LNCaP clone FGC (cell line): ENCODE measurements at regions not wholly inside any gene's neighbourhood (a gene's known extent, or its start where the extent isn't known, plus 50 kb on each side); places are given as distances from the start of the nearest gene placed in this dataset.
"Not testable (repeated sequence)": the region's sequence is repeated elsewhere in the genome, so short reads cannot be mapped to it uniquely, and the experiment has no call there.

ENCODE experiments used
- DNase-seq: peaks from one replicate; pipeline ENCODE4 v3.0.0-alpha.2; 2011; ENCODE audit warnings: low read depth
- H3K4me3 ChIP-seq: 2 replicates; pipeline ENCODE4 v1.5.1; 2011; ENCODE audit warnings: mild to moderate bottlenecking, low read depth, low read length, control low read depth
- CTCF ChIP-seq: IDR thresholded peaks from 2 replicates; pipeline ENCODE4 v1.5.1; 2012; ENCODE audit warnings: mild to moderate bottlenecking; ENCODE audit not compliant: control insufficient read depth, insufficient read depth; ENCODE audit errors: extremely low read depth

GRCh38 chr3:20930034-20930433, 744.0 kb upstream of the SGO1 start:
- DNase-seq: peak; percentile 2
- H3K4me3 ChIP-seq: no peak overlapping the region
- TF ChIP-seq CTCF: peak; percentile 39

GRCh38 chr3:20924646-20925385, 738.8 kb upstream of the SGO1 start:
- TF ChIP-seq CTCF: no peak
- DNase-seq: no peak
- no peak overlapping the region for H3K4me3 ChIP-seq

- DNase-seq, H3K4me3 ChIP-seq: not testable (repeated sequence)
Measured at GRCh38 chr3:20921112-20921511, 735.1 kb upstream of the SGO1 start.

- no peak for TF ChIP-seq CTCF
- no peak overlapping the region for H3K4me3 ChIP-seq
- no peak for DNase-seq
Measured at GRCh38 chr3:20916951-20917606, 731.1 kb upstream of the SGO1 start.

GRCh38 chr3:20914310-20914709, 728.3 kb upstream of the SGO1 start:
- no peak for TF ChIP-seq CTCF
- no peak overlapping the region for H3K4me3 ChIP-seq
- no peak for DNase-seq

- no peak for TF ChIP-seq CTCF
- no peak for DNase-seq
- H3K4me3 ChIP-seq: no peak overlapping the region
Measured at GRCh38 chr3:20912406-20912805, 726.4 kb upstream of the SGO1 start.

- no peak for TF ChIP-seq CTCF
- peak; percentile 7 for DNase-seq
Measured at GRCh38 chr3:20909511-20909910, 723.5 kb upstream of the SGO1 start.

More at GRCh38 chr3:20909511-20909910, 723.5 kb upstream of the SGO1 start:
- no peak overlapping the region for H3K4me3 ChIP-seq
